M059J (cell line): ENCODE measurements at regions not wholly inside any gene's neighbourhood (a gene's known extent, or its start where the extent isn't known, plus 50 kb on each side); places are given as distances from the start of the nearest gene placed in this dataset.

Experiments used
- DNase-seq: peaks from one replicate; pipeline ENCODE4 v3.0.0-alpha.2; 2012; ENCODE audit warnings: low read depth

DNA sequence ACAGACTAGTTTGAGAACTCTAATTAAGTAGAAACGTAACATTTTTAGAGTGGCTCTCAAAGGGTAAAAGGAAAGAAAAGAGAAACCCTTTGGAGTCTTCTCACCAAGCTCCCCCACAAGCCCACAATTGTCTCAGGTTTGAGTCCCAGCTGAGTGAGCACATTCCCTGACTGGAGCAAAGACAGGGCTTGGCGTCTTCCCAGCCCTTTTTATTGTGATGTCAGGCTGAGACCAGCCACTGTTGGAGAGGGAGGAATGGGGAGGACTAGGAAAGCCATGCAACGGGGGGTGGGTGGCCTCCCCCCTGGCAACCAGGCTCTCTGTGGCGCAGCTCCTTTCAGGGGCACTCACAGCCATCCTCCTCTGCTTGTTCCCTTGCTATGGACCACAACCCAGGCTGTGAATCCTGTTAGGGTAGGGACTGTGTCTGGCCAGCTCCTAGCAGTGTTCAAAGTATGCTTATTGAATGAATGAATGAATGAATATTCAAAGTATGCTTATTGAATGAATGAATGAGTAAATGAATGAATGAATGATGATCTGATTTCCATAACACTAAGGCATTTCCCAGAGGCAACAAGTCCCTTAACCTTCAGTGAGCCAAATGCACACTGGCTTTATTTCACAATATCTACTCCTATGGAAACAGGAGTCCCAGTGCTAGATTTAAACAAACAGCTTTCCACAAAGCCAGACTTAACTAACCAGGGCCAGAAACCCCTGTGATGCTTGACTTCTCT lies 413.3 kb downstream of the MID1IP1 start:
- no peak for DNase-seq

DNA sequence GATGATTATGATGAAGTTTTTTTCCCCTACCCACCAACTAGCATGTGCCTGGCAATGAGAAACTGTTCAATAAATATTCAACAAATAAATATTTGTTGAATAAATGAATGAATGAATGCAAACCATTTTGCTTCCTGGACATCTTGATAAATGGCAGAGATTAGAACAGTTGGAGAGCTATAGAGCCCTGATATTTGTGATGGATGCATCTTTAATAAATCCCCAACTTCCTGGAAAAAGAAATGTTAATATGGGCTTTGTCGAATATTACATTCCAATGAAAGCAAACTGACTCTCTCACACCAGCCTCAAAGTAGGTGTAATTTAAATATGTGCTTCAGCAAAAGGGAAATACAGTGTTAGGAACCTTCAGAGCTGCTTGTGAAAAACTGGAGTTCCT lies 419.7 kb downstream of the MID1IP1 start:
- no peak for DNase-seq

GRCh38 chrX:39222346-39223113 lies 421.3 kb downstream of the MID1IP1 start:
- no peak for DNase-seq

DNA sequence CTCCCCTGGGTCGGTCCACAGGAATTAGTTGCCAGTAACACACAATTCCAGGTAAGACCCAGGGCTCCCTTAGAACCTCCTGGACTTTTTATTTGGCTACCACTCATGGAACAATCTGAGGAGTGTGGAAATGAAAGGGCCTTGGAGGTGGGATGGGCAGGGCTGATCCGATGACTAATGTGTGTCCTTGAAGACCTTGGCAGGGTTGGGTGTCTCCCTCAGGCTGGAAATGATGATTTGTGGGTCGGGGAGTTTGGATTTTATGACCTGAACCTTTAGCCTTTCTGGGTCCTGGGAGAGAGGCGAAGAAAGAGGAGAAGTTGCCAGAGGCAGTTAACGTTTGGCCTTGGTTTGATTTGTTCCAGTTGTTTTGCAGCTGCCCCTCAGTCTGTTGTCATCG lies 425.0 kb downstream of the MID1IP1 start:
- peak; percentile 40 for DNase-seq

GRCh38 chrX:39227371-39227770 lies 426.1 kb downstream of the MID1IP1 start:
- DNase-seq: no peak

GRCh38 chrX:39238006-39238405 lies 436.7 kb downstream of the MID1IP1 start:
- no peak for DNase-seq

DNA sequence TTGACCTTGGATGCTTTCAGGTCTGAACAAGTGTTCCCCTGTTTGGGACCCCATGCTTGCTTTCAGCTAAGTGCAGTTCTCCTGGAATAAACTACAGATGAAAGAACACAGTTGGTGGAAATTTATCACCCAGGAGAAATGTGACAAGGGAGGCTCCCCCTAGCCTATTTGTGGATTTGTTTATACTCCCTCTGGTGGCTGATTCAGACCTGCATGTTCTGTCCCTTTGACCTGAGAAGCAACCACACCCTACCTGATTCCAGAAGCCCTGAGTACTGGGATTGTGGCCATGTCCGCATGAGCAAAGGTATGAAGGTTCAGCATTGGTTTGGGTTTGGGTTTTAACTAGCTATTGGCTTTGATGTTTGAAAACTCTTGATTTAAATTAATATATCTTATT lies 440.9 kb downstream of the MID1IP1 start:
- peak; percentile 33 for DNase-seq

DNA sequence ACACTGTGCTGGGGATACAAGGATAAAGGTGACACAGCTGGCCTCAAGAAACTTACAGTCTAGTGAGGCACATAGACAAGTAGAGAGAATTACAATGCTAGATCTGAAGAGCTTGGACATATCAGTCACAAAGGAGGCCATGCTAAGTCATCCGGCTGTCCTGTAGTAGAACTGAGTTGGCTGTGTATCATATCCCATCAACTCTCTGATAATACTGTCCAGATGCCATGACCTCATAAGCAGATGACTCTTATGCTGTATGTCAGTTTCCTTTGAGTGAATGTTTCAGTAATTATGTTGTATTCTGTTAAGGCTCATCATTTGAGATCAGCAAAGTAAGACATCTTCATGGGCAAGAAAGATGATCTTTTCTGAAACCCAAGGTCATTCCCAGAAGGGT lies 442.9 kb downstream of the MID1IP1 start:
- DNase-seq: no peak

GRCh38 chrX:39245024-39245423 lies 443.8 kb downstream of the MID1IP1 start:
- DNase-seq: no peak

DNA sequence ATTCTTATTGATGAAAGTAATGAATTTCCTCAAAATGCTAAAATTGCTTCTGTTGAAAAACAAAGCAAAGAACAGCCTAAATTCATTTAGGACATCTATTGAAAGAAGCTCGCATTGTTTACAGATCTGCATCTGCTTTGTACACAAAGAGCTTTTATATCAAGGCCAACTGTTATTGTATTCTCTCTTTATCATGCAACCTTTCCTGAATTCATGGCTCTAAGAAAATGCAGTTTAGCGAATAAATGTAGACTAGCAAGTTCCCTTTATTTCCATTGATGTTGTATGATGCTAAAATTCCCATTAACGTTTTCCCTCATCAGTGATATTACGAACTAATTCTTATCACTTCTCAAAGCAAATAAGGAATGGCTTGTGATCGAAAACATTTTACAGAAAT lies 446.3 kb downstream of the MID1IP1 start:
- no peak for DNase-seq

DNA sequence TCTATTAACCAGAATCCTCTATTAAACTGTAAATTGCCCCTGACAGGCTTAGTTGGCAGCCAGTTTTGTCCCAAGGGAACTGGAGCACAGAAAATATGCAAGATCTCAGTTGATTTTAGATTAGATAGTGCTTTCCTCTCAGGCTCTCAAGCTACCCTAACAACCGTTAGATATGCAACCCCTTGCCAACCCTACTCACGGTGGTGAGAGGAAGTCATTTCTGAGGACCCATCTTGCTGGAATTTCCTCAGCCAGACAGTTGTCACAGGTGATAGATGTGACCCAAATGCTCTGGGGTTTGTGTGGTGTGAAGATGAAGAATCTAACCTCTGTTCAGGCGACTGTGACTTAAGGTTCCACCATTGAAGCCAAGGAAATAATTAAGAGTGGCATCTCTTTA lies 447.1 kb downstream of the MID1IP1 start:
- no peak for DNase-seq

DNA sequence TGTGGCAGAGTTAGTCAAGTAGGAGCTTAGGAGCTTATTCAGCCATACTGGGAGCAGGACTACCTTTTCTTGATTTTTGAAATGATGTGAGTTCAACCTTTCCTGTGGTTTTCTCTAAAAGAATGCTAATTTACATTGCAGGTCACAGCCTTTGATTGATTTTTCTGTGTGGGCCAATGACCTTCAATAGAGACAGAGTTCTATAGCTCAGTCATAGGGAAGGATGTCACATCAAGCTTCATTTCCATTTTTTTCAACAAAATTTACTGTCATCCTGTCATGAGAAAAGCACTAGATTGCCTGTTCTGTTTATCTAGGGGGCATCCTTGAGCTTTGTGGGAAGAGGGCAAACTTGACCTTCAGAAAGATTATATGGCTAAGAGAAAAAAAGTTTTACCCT lies 448.7 kb downstream of the MID1IP1 start:
- no peak for DNase-seq

DNA sequence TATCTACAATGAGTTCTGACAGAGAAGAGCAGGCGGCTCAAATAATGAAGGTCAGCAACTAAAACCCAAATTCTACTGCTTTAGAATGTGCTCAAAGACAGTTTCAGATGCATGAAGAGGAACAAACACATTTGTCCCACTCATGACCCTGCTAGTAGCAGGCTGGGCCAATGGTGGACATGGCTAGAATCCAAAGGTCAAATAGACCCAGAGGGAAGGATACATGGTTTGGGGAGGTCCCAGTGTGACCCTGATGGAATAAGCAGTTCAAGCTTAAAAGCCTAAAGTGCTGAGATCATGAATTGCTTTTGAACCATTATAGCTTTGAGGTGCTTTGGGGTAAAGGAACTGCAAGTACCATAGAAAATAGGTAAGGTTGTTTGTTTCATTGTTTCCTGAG lies 450.7 kb downstream of the MID1IP1 start:
- DNase-seq: no peak

DNA sequence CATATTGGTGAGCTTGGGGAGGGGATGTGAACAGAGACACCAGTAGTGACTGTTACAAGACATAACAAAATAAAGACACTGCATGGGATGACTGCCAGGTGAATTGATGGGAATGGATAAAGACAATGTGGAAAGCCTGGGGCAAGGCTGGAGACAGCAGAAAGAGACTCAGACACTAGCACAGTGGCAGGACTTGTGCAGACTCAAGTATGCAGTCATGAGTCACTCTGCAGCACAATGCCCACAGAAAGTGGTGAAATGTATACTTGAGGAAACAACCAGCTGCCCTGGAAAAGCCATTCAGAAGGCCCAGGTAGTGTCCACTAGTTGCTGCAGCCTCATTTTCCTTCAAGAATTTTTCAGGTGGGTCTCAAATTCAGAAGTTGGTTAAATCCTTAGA lies 452.3 kb downstream of the MID1IP1 start:
- DNase-seq: peak; percentile 65

DNA sequence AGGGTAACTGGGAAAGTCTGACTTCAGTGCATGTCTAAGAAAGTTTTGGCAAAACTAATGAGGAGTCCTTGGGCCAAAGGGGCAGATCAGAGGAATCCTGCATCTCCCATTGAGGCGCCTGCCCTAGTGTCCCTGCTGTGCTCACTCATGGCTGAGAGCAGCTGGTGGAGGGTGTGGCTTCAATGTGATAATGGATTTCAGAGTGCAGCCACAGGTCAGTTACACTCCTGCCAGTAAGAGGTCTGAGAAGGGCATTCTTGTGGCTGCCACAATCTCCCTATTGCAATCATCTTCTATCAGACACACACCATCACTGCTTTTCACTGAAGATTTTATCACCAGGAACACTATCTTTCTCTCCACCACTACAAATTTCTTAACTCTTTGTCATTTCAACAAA lies 457.1 kb downstream of the MID1IP1 start:
- peak; percentile 36 for DNase-seq

DNA sequence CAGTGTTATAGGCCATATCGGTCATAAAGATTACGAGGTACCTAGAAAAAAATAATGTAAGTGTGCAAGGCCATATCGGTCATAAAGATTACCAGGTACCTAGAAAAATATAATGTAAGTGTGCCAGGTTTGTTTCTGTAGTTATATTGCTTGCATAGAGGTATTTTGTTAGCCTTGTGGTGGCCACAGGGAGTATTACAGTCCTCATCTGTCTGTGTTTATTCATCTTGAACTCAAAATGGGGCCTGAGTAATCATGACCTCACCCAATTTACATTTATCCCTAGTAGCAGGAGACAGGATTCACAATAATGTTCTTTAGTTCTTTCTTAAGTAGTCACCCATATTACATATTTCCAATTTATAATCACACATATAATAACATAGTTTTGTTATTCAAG lies 459.7 kb downstream of the MID1IP1 start:
- DNase-seq: peak; percentile 46

- peak; percentile 85 for DNase-seq
Measured at GRCh38 chrX:39261446-39262147, 460.3 kb downstream of the MID1IP1 start.

DNA sequence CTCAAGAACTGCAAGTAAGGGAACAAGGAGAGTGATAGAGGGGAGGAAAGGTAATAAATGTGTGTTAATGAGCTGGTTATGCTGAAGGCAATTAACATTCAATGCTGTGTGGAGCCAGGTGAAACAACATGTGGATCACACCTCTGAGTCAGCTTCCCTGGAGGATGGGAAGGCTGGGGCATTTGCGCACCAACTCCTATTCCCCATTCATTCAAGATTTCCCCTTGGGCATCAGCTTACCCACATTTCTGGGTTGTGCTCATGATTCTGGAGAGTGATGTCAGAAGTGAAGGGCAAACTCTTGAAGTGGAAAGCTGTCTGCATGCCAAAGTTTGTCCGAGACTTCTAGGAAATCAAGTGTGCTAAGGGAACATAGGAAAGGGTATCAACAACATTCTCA lies 461.4 kb downstream of the MID1IP1 start:
- DNase-seq: peak; percentile 29

DNA sequence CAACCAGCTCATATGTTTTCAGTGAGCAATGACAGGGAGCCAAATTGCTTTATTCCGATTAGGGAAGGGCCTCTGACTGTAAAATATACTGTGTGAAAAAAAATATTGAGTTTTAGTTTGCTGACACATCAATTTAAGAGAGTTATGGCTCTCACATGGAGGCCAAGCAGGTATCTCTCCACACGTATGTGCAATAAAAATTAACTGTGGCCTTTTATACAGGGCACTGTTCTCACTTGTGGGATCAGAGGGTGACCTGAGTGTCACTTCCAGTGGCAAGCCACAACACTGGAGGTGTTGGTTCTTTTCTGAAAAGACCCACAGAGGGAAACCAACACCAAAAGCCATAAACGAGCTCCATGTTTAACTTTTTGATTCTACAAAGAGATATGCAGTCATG lies 462.8 kb downstream of the MID1IP1 start:
- DNase-seq: no peak

DNA sequence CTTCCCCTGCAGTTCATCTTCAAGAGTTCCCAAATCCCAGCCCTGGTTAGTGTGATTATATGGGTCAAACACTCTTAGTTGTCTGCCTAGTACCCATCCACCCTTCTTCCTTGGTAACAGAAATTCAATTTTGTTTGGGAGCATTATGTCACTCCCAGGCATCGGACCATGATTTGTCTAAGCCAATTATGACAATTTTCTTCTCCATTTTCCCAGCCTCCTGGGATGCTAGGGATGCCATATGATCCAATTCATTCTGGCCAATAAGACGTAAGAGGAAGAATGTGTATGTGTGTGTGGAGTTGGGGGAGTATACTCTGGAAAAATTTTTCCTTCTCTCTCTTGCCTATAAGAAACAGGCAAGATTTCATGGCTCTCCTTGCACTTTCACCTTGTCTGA lies 465.9 kb downstream of the MID1IP1 start:
- DNase-seq: no peak

DNA sequence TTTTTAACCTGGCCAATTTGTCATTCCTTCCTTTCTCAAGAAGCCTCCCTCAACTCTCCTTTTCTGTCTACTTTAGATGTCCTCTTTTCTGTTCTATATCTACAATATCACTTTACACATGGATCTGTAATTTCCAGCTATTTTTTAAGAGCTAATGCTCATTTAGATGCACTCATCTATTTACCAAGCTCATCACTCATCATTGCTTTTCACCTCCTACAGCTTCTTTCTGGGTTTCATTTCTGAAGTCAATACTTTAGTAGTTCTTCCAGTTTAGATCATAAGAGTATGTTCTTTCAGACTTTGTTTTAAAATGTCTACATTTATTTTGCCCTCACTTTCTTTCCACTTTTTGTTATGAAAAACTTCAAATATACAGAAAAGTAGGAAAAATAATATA lies 466.9 kb downstream of the MID1IP1 start:
- DNase-seq: no peak

DNA sequence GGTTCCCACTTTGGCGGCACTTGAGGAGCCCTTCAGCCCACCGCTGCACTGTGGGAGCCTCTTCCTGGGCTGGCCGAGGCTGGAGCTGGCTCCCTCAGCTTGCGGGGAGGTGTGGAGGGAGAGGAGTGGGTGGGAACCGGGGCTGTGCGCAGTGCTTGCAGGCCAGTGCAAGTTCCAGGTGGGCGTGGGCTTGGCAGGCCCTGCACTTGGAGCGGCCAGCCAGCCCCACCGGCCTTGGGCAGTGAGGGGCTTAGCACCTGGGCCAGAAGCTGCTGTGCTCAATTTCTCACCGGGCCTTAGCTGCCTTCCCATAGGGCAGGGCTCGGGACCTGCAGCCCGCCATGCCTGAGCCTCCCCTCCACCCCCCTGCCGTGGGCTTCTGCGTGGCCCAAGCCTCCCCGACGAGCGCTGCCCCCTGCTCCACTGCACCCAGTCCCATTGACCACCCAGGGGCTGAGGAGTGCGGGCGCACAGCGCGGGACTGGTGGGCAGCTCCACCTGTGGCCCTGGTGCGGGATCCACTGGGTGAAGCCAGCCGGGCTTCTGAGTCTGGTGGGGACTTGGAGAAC lies 474.3 kb downstream of the MID1IP1 start:
- no peak for DNase-seq
